DOHH2 (cell line): ENCODE measurements at regions not wholly inside any gene's neighbourhood (a gene's known extent, or its start where the extent isn't known, plus 50 kb on each side); places are given as distances from the start of the nearest gene placed in this dataset.

Experiments
- H3F3A ChIP-seq: fragments of 200-600 bp; sonication (generic), shearing (Covaris generic); 2 replicates; pipeline ENCODE4 v1.6.0; 2016; ENCODE audit warnings: antibody characterized with exemption, mild to moderate bottlenecking; ENCODE audit not compliant: control insufficient read depth, insufficient read depth
- H3K27ac ChIP-seq: fragments of 200-600 bp; sonication (generic); 2 replicates; pipeline ENCODE4 v1.5.1; 2014; ENCODE audit warnings: low read depth, mild to moderate bottlenecking, low read length, moderate library complexity
- H3K27me3 ChIP-seq: fragments of 200-600 bp; sonication (generic); 2 replicates; pipeline ENCODE4 v1.6.1; 2014; ENCODE audit warnings: mild to moderate bottlenecking, low read length, mixed read lengths; ENCODE audit not compliant: control insufficient read depth
- H3K36me3 ChIP-seq: fragments of 200-600 bp; sonication (generic); 2 replicates; pipeline ENCODE4 v1.6.1; 2014; ENCODE audit warnings: mild to moderate bottlenecking, low read length, moderate library complexity, mixed read lengths; ENCODE audit not compliant: control insufficient read depth
- H3K4me1 ChIP-seq: fragments of 200-600 bp; sonication (generic); 2 replicates; pipeline ENCODE4 v1.6.1; 2014; ENCODE audit warnings: mild to moderate bottlenecking, low read length, mixed read lengths; ENCODE audit not compliant: control insufficient read depth
- H3K4me2 ChIP-seq: fragments of 200-600 bp; sonication (generic); 2 replicates; pipeline ENCODE4 v1.6.0; 2014; ENCODE audit warnings: mild to moderate bottlenecking, low read length, moderate library complexity
- H3K4me3 ChIP-seq: fragments of 200-600 bp; sonication (generic); 2 replicates; pipeline ENCODE4 v1.5.1; 2014; ENCODE audit warnings: mild to moderate bottlenecking, low read length, mixed read lengths
- H3K79me2 ChIP-seq: fragments of 200-600 bp; sonication (generic); 2 replicates; pipeline ENCODE4 v1.6.1; 2014; ENCODE audit warnings: mild to moderate bottlenecking, low read length, mixed read lengths; ENCODE audit not compliant: control insufficient read depth
- H3K9me2 ChIP-seq: fragments of 200-600 bp; sonication (generic); replicated peaks from 2 replicates; pipeline ENCODE4 v1.6.1; 2014; ENCODE audit warnings: mild to moderate bottlenecking, low read length, mixed read lengths; ENCODE audit not compliant: control insufficient read depth
- H3K9me3 ChIP-seq: fragments of 200-600 bp; sonication (generic); 2 replicates; pipeline ENCODE4 v1.6.1; 2014; ENCODE audit warnings: antibody characterized with exemption, low read length, mixed read lengths; ENCODE audit not compliant: control insufficient read depth, insufficient read depth
- H4K20me1 ChIP-seq: fragments of 200-600 bp; sonication (generic); 2 replicates; pipeline ENCODE4 v1.6.0; 2014; ENCODE audit warnings: low read depth, mild to moderate bottlenecking, antibody characterized with exemption, low read length, moderate library complexity; ENCODE audit not compliant: control insufficient read depth, insufficient read depth
- EZH2phosphoT487 ChIP-seq: fragments of 200-600 bp; sonication (generic); IDR thresholded peaks from 2 replicates; pipeline ENCODE4 v1.6.1; 2017; ENCODE audit warnings: borderline replicate concordance, mild to moderate bottlenecking, antibody characterized with exemption, low read length, moderate library complexity, mixed read lengths
- TF ChIP-seq, protein P1 (sequence below): fragments of 200-600 bp; sonication (generic); IDR thresholded peaks from one replicate; pipeline ENCODE4 v1.5.1; 2014; ENCODE audit warnings: antibody characterized with exemption, mild to moderate bottlenecking, low read depth, low read length; ENCODE audit not compliant: poor library complexity, severe bottlenecking

DNA sequence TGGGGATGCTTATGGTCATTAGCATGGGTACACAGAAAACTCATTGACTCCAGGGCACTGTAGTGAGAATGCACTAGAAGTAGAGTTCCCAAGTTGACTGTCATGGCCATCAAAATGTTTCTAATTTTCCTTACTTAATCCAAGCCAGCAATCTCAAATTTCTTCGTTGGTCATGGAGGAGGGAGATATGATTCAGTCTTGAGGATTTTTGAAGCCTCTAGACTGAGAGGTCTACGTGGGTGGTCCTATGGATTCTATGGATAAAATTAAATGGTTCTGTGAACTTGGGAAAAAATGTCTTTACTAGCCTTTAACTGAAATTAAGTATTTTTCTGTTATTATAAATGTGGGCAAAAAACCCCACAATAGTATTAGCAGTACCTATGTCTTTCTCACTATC, 508.5 kb downstream of the FUT8 start:
- TF ChIP-seq, protein P1, sequence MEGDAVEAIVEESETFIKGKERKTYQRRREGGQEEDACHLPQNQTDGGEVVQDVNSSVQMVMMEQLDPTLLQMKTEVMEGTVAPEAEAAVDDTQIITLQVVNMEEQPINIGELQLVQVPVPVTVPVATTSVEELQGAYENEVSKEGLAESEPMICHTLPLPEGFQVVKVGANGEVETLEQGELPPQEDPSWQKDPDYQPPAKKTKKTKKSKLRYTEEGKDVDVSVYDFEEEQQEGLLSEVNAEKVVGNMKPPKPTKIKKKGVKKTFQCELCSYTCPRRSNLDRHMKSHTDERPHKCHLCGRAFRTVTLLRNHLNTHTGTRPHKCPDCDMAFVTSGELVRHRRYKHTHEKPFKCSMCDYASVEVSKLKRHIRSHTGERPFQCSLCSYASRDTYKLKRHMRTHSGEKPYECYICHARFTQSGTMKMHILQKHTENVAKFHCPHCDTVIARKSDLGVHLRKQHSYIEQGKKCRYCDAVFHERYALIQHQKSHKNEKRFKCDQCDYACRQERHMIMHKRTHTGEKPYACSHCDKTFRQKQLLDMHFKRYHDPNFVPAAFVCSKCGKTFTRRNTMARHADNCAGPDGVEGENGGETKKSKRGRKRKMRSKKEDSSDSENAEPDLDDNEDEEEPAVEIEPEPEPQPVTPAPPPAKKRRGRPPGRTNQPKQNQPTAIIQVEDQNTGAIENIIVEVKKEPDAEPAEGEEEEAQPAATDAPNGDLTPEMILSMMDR: no peak
- no peak for TF ChIP-seq EZH2phosphoT487
- Histone ChIP-seq H3K27me3 (no peaks in the 10 kb centered on the region), H3K9me2 (no peaks in the 10 kb centered on the region)

DNA sequence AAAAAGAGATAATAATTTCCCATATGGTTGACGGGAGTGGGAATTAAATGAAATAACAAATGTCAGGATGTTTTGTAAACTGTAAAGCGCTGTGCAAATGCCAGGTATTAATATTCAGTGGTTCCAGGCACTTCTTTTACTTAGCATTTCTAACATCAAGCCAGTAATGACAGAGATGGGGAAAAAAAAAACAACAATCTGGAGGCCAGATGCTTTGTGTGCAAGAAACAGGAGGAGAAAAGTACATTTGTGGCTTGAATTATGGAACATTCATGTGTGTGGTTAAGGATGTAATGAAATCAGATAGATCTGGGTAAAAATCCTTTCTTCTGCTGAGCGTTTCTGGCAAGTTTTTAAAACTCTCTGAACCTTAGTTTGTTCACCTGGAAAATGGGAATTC, 509.6 kb downstream of the FUT8 start:
- no peaks in the 10 kb centered on the region for H3K9me3 ChIP-seq
- H4K20me1 ChIP-seq: no peaks in the 10 kb centered on the region
- H3F3A ChIP-seq: no peaks in the 10 kb centered on the region
- no peaks in the 10 kb centered on the region for H3K36me3 ChIP-seq
- H3K27me3 ChIP-seq: no peaks in the 10 kb centered on the region
- no peak overlapping the region for H3K4me3 ChIP-seq
- no peak overlapping the region for H3K4me2 ChIP-seq
- H3K4me1 ChIP-seq: no peaks in the 10 kb centered on the region
- no peaks in the 10 kb centered on the region for H3K79me2 ChIP-seq
- no peaks in the 10 kb centered on the region for H3K9me2 ChIP-seq
- H3K27ac ChIP-seq: no peak overlapping the region
- TF ChIP-seq, protein P1: no peak
- TF ChIP-seq EZH2phosphoT487: no peak

More for the DNA sequence above, 508.5 kb downstream of the FUT8 start:
- Histone ChIP-seq H3K9me3 (no peaks in the 10 kb centered on the region), H4K20me1 (no peaks in the 10 kb centered on the region), H3K36me3 (no peaks in the 10 kb centered on the region), H3K4me2 (no peak overlapping the region), H3K79me2 (no peaks in the 10 kb centered on the region), H3K4me3 (no peak overlapping the region), H3K27ac (no peak overlapping the region), H3K4me1 (no peaks in the 10 kb centered on the region), H3F3A (no peaks in the 10 kb centered on the region)

DNA sequence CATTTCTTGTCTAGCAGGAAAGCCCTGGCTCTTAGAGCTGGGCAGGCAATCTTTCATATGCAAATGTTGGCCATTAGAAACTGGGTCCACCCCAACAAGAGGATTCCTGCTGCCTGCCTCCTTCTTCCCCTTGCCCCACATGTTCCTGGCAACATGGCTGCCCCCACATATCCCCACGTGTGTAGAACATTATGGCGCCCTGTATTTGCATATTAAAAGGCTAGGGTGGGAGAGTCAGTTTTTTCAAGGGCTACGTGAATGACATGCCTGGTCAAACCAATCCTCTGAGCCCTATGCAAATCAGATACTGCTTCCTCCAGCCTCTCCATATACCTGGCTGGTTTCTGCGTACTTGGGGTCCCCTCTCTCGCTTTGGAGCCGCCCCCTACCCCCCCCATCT, 514.0 kb downstream of the FUT8 start:
- Histone ChIP-seq H3F3A (no peaks in the 10 kb centered on the region), H4K20me1 (no peaks in the 10 kb centered on the region), H3K27ac (no peak overlapping the region), H3K27me3 (peaks cover 4% of the 10 kb centered on the region), H3K4me3 (no peak overlapping the region), H3K4me1 (no peaks in the 10 kb centered on the region), H3K79me2 (no peaks in the 10 kb centered on the region), H3K9me3 (no peaks in the 10 kb centered on the region), H3K9me2 (no peaks in the 10 kb centered on the region), H3K36me3 (no peaks in the 10 kb centered on the region), H3K4me2 (no peak overlapping the region)
- TF ChIP-seq EZH2phosphoT487: no peak
- TF ChIP-seq, protein P1: no peak
